Brain microvascular endothelial cell (primary cell): ENCODE measurements at regions not wholly inside any gene's neighbourhood (a gene's known extent, or its start where the extent isn't known, plus 50 kb on each side); places are given as distances from the start of the nearest gene placed in this dataset.

Experiments
- DNase-seq: peaks from one replicate; pipeline ENCODE4 v3.0.0-alpha.2; 2020
- H3K27ac ChIP-seq: fragments of 250-450 bp; sonication (Bioruptor Pico); 2 replicates; pipeline ENCODE4 v1.5.1; 2020; ENCODE audit warnings: mild to moderate bottlenecking, moderate library complexity
- H3K27me3 ChIP-seq: fragments of 250-450 bp; sonication (Bioruptor Pico); replicated peaks from 2 replicates; pipeline ENCODE4 v1.5.1; 2020; ENCODE audit warnings: mild to moderate bottlenecking
- H3K36me3 ChIP-seq: fragments of 250-450 bp; sonication (Bioruptor Pico); replicated peaks from 2 replicates; pipeline ENCODE4 v1.5.1; 2020; ENCODE audit warnings: mild to moderate bottlenecking
- H3K4me3 ChIP-seq: 2 replicates; pipeline ENCODE4 v1.5.1; 2011; ENCODE audit warnings: low read depth, mild to moderate bottlenecking, control low read depth, low read length, moderate library complexity
- in situ Hi-C: cut with HindIII; loops from 2 replicates; pipeline ENCODE4 v1.10.0; 2017; ENCODE audit warnings: low sequenced_read_pairs, low pct_ligation_motif_present
- TF ChIP-seq, protein P1 (sequence below): IDR thresholded peaks from 2 replicates; pipeline ENCODE4 v1.5.1; 2011; ENCODE audit warnings: low read depth, mild to moderate bottlenecking, moderate library complexity, low read length, control low read depth, inconsistent platforms; ENCODE audit errors: missing control alignments

DNA sequence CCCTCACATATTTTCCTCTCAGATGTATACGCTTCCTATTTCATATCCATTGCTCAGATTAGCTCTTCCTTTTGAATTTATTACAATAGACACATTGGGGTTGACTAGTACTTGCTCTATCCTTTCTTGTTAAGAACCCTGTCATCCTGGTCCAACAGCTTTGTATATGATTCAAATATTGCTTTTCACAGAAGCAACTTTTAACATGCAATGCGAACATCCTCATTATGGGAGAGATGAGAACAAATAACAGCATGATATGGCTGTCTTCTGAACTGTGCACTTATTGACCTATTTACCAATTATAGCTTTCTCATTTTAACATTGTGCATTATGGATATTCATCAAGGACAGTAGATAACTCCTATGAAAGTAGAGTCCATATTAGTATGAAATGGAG, 510.8 kb downstream of the PTPRC start:
- Histone ChIP-seq H3K27me3 (no peaks in the 10 kb centered on the region), H3K36me3 (no peaks in the 10 kb centered on the region), H3K4me3 (no peak overlapping the region), H3K27ac (no peak overlapping the region)
- in situ Hi-C loops = no loop called here
- no peak for DNase-seq
- TF ChIP-seq, protein P1, sequence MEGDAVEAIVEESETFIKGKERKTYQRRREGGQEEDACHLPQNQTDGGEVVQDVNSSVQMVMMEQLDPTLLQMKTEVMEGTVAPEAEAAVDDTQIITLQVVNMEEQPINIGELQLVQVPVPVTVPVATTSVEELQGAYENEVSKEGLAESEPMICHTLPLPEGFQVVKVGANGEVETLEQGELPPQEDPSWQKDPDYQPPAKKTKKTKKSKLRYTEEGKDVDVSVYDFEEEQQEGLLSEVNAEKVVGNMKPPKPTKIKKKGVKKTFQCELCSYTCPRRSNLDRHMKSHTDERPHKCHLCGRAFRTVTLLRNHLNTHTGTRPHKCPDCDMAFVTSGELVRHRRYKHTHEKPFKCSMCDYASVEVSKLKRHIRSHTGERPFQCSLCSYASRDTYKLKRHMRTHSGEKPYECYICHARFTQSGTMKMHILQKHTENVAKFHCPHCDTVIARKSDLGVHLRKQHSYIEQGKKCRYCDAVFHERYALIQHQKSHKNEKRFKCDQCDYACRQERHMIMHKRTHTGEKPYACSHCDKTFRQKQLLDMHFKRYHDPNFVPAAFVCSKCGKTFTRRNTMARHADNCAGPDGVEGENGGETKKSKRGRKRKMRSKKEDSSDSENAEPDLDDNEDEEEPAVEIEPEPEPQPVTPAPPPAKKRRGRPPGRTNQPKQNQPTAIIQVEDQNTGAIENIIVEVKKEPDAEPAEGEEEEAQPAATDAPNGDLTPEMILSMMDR = no peak

DNA sequence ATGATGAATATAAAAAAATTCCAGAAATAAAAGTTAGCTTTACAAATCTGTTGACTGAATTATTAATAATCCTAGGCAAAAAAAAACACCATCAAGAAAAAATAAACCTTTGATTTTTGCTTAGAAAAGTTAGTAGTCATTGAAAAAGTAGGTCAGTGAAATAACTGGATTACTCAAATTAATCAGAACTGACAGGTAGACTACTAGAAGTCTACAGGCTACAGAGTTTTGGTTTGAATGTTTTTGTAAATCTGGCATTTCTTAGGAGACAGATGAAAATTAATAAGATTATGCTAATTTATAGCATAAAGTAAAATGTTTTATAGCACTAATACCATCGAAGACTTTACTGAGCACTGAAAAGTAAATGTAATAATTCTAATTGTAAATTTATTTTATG, 511.9 kb downstream of the PTPRC start:
- TF ChIP-seq, protein P1 = no peak
- H3K27ac ChIP-seq = no peak overlapping the region
- no peaks in the 10 kb centered on the region for H3K36me3 ChIP-seq
- in situ Hi-C loops = no loop called here
- no peaks in the 10 kb centered on the region for H3K27me3 ChIP-seq
- no peak for DNase-seq
- no peak overlapping the region for H3K4me3 ChIP-seq

DNA sequence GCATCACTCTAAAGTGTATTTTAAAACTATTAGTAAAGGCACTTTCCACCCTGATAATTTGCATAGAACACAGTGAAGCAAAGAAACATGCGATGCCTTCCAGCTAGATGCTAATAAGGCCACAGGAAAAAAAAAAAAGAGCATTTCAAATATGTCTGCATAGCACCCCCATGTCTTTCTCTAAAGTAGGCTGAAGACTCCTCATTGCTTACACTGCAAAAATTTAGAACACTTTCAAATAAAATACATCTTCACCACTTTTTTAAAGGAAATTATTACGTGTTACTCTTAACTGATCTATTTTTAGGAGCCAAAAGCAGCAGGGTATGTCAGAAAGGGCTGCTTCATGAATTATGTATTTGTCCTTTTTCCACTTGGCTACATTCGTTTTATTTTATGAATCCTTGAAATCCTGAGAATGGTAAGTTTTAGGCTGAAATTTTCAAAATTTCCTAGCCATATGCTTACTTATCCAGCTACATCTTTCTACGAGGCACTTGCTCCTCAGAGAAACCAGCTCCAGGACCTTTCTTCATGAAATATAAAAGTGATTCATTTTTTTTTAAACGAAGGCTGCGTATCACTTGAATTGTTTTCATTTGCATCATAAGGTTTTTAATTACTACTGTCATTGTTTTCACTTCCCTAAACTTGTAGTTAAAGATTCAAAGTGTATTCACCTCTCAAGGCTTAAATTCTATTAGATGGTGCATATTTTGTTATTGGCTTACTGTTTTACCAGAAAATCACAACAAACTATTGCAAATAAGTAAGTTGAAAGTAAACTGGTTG, 513.0 kb downstream of the PTPRC start:
- no peaks in the 10 kb centered on the region for H3K27me3 ChIP-seq
- no peaks in the 10 kb centered on the region for H3K36me3 ChIP-seq
- no peak overlapping the region for H3K4me3 ChIP-seq
- DNase-seq = no peak
- TF ChIP-seq, protein P1 = no peak
- no peak overlapping the region for H3K27ac ChIP-seq
- in situ Hi-C loops = no loop called here

DNA sequence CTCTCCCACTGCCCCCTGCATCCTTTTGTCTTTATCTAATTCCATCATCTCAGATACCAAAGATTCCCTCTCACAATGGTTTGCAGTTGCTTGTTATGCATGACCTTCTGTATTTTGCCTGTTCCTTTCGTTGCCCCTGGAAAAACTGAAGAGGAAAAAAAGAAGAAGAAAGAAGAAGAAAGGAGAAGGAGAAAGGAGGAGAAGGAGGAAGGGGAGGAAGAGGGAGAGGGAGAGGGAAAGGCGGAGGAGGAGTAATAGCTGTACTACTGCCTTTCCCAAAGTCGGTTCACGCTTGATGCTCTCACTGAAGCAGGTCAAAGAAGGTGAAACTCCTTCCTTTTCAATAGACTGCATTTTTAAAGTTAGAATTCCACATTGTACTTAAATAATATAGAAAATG, 513.8 kb downstream of the PTPRC start:
- H3K4me3 ChIP-seq = no peak overlapping the region
- no peaks in the 10 kb centered on the region for H3K27me3 ChIP-seq
- TF ChIP-seq, protein P1 = no peak
- in situ Hi-C loops = no loop called here
- DNase-seq = no peak
- no peaks in the 10 kb centered on the region for H3K36me3 ChIP-seq
- no peak overlapping the region for H3K27ac ChIP-seq

DNA sequence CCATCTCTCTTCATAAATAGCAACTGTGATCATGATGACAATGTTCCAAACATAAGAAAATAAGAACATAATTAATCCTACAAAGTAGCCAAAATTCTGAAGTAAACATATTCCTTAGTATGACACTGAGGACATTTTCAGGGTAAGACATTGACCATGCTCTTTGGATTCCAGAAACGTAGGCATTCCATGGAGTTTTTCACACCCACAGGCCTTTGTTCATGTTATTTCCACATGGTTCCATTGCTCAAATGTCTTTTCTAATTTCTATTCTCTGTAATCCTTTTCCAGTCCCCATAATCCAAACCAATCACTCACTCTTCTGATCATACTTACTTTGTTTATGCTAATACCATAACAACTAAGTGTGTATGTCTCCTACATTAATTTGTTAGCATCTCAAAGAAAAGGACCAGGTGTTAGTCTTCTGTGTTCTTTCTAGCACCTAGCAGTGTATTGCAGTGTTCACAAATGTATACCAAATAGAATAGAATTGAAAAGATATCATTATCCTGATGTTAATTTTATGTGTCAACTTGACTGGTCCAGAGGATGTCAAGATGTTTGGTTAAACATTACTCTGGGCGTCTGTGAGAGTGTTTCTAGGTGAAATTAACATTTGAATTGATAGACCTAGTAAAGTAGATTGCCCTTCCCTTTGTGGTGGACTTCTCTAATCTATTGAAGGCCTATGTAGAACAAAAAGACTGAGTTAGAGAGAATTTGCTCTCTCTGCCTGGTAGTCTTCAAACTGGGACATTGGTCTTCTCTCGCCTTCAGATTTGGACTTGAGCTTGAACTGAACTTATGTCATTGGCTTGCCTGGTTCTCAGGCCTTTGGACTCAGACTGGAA, 516.6 kb downstream of the PTPRC start:
- DNase-seq = no peak
- Histone ChIP-seq H3K4me3 (no peak overlapping the region), H3K36me3 (no peaks in the 10 kb centered on the region), H3K27ac (no peak overlapping the region), H3K27me3 (no peaks in the 10 kb centered on the region)
- TF ChIP-seq, protein P1 = no peak
- in situ Hi-C loops = no loop called here
